ENCODE measurements at regions not wholly inside any gene's neighbourhood (a gene's known extent, or its start where the extent isn't known, plus 50 kb on each side); places are given as distances from the start of the nearest gene placed in this dataset.

GRCh38 chr6:61217714-61218113 is 1068.3 kb downstream of the KHDRBS2 start:
- H3K9me3 Mint-ChIP-seq: peaks cover 53% of the 10 kb centered on the region
- no peaks in the 10 kb centered on the region for H3K4me1 ChIP-seq (ENCODE audit: insufficient read depth)
- peaks cover 29% of the 10 kb centered on the region for H3K36me3 Mint-ChIP-seq (ENCODE audit: low read depth)
- H3F3A ChIP-seq (replicated peaks; ENCODE audit: low read depth): no peaks in the 10 kb centered on the region
- TF ChIP-seq EZH2phosphoT487 (IDR thresholded peaks at IDR 0.05; ENCODE audit: unreplicated experiment): no peak
- no peak for TF ChIP-seq POLR2AphosphoS5 (IDR thresholded peaks at IDR 0.05; ENCODE audit: low read depth)
- no peak for TF ChIP-seq NANOG (IDR thresholded peaks at IDR 0.05; ENCODE audit: borderline replicate concordance)
- TF ChIP-seq CTCF (conservative IDR thresholded peaks at IDR 0.05; ENCODE audit: low read depth in 2 of 2): no peak
- TF ChIP-seq ETS1 (IDR thresholded peaks at IDR 0.05): no peak
- TF ChIP-seq ZNF114 (CRISPR knock-in tag; IDR thresholded peaks at IDR 0.05): no peak
- TF ChIP-seq JUNB (IDR thresholded peaks at IDR 0.05; ENCODE audit: unreplicated experiment): no peak
- TF ChIP-seq EZH2 (IDR thresholded peaks at IDR 0.05; ENCODE audit: low read depth, unreplicated experiment): no peak
- TF ChIP-seq ZNF331 (CRISPR knock-in tag; IDR thresholded peaks at IDR 0.05; ENCODE audit: low read depth): no peak
- TF ChIP-seq CREB1 (CRISPR knock-in tag; IDR thresholded peaks at IDR 0.05; ENCODE audit: low read depth): no peak
- TF ChIP-seq REST (IDR thresholded peaks at IDR 0.05; ENCODE audit: unreplicated experiment): no peak
- no peak for TF ChIP-seq ZNF462 (CRISPR knock-in tag; IDR thresholded peaks at IDR 0.05)
- no peak for TF ChIP-seq STAT1 (IDR thresholded peaks at IDR 0.05; ENCODE audit: unreplicated experiment)
- no peak overlapping the region for H3K27ac Mint-ChIP-seq
- no peak overlapping the region for H3K4me3 Mint-ChIP-seq
- no peaks in the 10 kb centered on the region for H3K4me1 Mint-ChIP-seq
- H4K20me1 ChIP-seq (replicated peaks; ENCODE audit: insufficient read depth): no peaks in the 10 kb centered on the region
- H2AFZ ChIP-seq: no peak overlapping the region
- no peaks in the 10 kb centered on the region for H3K79me2 ChIP-seq (replicated peaks; ENCODE audit: insufficient read depth)
- no peak overlapping the region for H3K27ac ChIP-seq (ENCODE audit: low read depth)
- no peak overlapping the region for H3K4me3 ChIP-seq
- peaks cover 8% of the 10 kb centered on the region; the same call in 1 of the 2 replicates for H3K9me2 ChIP-seq (ENCODE audit: insufficient read depth)
- ATAC-seq (no peak), DNase-seq (ENCODE audit: low spot score) (no peak)
- H3K27me3 Mint-ChIP-seq (ENCODE audit: insufficient read depth, low read depth, poor library complexity): no peaks in the 10 kb centered on the region
- H3K27me3 ChIP-seq (ENCODE audit: insufficient read depth): no peaks in the 10 kb centered on the region
- H3K36me3 ChIP-seq (ENCODE audit: insufficient read depth): peaks cover 13% of the 10 kb centered on the region; the same call in 1 of the 2 replicates
- H3K4me2 ChIP-seq: no peak overlapping the region

Measured in GM23338 (cell line).